HG02759 (cell line): ENCODE measurements at regions not wholly inside any gene's neighbourhood (a gene's known extent, or its start where the extent isn't known, plus 50 kb on each side); places are given as distances from the start of the nearest gene placed in this dataset.

Experiments
- ATAC-seq: cut with Tn5 transposase; IDR thresholded peaks from one replicate; pipeline ENCODE4 v1.9.1; 2021; ENCODE audit warnings: mild to moderate bottlenecking, moderate library complexity; ENCODE audit not compliant: unreplicated experiment

GRCh38 chr14:85987292-85987691 lies 457.3 kb downstream of the FLRT2 start:
- no peak for ATAC-seq

- no peak for ATAC-seq
Observed at GRCh38 chr14:85978582-85979250, 448.8 kb downstream of the FLRT2 start.

DNA sequence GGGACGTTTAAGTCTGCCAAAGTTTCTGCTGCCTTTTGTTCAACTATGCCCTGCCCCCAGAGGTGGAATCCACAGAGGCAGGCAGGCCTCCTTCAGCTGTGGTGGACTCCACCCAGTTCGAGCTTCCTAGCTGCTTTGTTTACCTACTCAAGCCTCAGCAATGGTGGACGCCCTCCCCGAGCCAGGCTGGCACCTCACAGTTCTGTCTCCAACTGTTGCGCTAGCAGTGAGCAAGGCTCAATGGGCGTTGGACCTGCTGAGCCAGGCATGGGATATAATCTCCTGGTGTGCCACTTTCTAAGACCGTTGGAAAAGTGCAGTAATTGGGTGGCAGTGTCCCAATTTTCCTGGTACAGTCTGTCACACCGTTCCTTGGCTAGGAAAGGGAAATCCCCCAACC lies 444.7 kb downstream of the FLRT2 start:
- ATAC-seq: no peak

DNA sequence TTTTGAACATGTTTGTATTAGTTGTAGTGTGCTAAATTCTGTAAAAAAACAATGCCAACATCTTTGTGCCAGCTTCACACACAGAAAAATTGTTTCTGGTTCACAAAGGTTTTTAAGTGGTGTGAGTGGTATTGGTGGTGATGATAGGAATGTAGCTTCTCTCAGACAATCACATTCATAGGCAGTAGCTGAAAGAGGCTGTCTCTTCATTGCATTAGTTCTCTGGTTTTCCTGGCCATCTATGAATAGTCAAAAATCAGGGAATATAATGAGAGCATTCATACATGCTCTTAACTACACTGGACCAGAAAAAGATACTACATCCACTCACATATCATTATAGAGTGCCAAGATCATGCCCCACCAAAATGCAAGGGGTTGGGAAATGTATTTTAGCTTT lies 433.5 kb downstream of the FLRT2 start:
- ATAC-seq: no peak

DNA sequence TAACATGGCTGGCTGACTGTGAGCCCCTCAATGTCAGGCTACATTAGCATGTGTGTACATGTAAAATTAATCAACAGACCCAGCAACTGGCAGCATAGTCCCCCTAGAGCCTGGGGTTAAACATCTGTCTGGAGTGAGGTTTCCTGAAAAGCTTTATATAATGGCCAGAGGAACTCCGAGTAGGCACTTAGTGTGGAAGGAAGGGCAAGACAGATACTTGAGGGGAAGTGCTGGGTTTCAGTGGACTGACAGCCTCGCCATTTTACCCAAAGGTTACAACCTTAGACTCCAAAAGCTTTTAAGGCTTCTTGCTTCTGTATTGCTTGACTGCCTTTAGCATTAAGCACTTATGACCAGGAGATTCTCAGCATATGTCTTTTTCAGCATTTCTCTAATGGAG lies 430.8 kb downstream of the FLRT2 start:
- no peak for ATAC-seq

DNA sequence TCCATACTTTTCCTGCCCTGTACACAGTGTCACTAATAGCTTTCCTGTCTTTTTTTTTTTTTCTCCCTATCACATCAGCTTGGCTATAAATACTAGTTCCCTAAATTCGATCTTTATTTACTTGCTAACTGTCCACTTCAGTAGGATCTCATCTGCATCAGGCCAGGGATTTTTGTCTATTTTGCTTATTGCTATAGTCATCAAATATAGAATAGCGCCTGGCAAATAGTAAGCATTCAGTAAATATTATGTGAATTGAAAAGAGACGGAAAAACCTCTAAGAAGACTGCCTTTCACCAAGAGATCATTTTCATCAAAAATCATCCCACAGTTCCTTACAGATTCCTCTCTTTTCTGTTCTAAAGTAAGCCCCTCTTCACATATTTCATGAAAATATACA lies 429.1 kb downstream of the FLRT2 start:
- no peak for ATAC-seq

DNA sequence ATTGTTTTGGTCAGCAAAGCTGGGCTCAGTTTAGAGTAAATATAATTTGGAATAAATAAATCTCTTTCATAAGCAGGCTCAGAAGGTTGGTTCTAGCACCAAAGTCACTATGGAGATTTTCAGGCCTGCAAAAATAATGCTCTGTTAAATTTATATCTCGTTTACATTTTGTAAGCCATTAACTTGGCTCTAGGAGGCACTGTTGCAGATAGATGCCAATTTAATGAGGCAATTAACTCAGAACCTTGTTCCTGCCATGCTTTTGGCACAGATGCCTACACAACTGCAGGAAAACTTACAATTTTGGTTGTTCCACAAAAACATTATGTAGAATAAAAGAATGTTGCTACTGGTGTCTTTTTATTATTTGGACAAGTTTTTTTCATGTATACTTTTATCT lies 428.1 kb downstream of the FLRT2 start:
- ATAC-seq: no peak

GRCh38 chr14:85953265-85953664 lies 423.3 kb downstream of the FLRT2 start:
- ATAC-seq: no peak

GRCh38 chr14:85948153-85948552 lies 418.2 kb downstream of the FLRT2 start:
- no peak for ATAC-seq

DNA sequence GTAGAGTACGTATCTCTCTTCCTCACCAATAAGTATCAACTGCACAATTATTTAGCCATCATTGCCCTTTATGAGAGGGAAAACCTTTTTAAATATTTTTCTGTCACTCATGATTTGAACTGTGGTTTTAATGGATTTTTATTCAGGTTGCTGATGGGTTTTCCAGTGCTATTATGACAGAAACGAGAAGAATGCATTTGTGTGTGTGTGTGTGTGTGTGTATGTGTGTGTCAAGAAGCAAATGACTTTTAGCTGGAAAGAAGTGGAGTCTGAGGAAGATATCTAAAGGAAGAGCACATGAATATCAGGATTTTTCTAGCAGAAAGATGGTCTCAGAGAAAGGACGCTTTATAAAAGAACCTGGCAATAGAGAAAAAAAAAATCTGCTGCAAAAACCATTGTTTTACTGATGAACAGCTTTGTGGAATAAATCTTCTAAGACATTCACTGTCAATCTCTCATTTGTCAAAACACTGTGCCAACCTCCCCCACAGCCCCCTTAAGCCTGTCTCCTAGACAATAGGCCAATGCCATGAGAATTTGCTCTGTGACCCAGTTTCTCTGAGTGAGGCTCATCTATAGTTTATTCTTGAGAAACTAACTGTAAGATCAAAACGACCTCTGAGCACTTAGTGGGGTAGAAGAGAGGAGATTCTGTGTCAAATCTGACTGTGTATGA lies 417.7 kb downstream of the FLRT2 start:
- no peak for ATAC-seq

GRCh38 chr14:85943192-85943591 lies 413.2 kb downstream of the FLRT2 start:
- no peak for ATAC-seq

GRCh38 chr14:85934886-85935254 lies 404.9 kb downstream of the FLRT2 start:
- ATAC-seq: peak; percentile 46

DNA sequence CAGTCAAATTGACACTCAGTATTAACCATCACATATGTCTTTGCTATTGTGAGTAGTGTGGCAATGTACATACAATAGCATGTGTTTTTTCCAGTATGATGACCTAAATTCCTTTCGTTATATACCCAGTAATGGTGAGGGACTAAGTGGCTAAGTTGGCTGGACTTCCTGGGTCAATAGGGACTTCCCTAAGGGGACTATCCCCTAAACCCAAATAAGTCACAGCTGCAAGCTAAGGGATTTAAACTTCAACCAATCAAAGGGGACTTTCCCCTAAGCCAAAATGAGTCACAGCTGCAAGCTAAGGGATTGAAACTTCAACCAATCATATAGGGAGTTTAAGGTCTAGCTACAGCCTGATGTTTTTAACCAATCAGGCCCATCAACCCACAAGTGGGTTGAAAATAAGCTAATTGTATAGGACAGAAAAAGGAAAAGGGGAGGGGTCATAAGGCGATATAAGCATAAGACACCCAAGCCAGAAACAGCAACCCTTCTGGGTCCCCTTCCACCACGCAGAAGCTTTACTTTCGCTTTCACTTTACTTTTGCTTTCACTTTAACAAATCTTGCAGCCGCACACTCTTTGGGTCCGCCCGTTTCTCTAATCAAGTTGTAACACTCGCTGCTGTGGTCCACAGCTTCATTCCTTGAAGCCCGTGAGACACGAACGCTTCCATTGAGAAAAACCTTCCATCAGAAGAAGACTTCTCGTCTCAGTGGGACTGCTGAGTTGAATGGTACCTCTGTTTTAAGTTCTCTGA lies 404.4 kb downstream of the FLRT2 start:
- peak; percentile 91 for ATAC-seq

GRCh38 chr14:85921241-85921640 lies 391.3 kb downstream of the FLRT2 start:
- no peak for ATAC-seq

- ATAC-seq: no peak
Observed at GRCh38 chr14:85917716-85918115, 387.8 kb downstream of the FLRT2 start.

GRCh38 chr14:85915711-85916110 lies 385.8 kb downstream of the FLRT2 start:
- no peak for ATAC-seq

- no peak for ATAC-seq
Observed at GRCh38 chr14:85912141-85912540, 382.2 kb downstream of the FLRT2 start.

- ATAC-seq: no peak
Observed at GRCh38 chr14:85911044-85911443, 381.1 kb downstream of the FLRT2 start.

- no peak for ATAC-seq
Observed at GRCh38 chr14:85909581-85909980, 379.6 kb downstream of the FLRT2 start.

GRCh38 chr14:85907536-85907935 lies 377.6 kb downstream of the FLRT2 start:
- no peak for ATAC-seq

DNA sequence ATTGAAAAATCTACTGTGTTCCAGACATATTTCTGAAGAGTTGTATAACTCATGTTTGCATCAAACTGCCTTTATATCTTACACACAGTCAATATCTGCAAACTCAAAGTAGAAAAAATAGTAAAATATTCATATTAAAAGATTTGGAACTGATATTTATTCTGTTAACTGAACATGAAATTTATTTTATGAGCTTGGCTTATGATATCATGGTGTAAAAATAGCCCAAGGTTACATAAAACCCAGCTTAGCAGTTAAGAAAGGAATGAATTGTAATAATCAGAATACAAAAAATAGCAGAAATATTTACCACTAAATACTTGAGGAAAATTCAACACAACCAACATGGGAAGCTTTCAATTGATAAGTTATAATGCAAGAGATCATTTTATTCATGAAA lies 367.9 kb downstream of the FLRT2 start:
- ATAC-seq: no peak

DNA sequence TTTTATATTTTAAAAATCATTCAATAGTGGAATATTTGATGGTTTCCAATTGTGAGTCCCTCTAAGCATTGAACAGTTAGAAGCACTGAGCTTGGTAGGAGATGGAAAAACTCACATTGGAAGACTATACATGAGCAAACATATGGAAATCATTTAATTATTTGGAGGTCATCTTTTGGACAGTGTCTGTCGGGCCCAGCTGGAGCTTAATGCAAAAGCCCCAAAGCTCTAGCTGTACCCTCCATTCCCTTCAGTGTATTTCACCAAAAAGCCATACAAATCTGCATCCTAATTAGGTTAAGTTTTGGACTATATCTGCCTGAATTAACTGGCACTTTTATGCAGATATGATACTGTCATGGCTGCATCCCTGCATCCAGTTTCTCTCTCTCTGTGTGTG lies 365.7 kb downstream of the FLRT2 start:
- no peak for ATAC-seq
